ENCODE measurements at regions not wholly inside any gene's neighbourhood (a gene's known extent, or its start where the extent isn't known, plus 50 kb on each side); places are given as distances from the start of the nearest gene placed in this dataset.

DNA sequence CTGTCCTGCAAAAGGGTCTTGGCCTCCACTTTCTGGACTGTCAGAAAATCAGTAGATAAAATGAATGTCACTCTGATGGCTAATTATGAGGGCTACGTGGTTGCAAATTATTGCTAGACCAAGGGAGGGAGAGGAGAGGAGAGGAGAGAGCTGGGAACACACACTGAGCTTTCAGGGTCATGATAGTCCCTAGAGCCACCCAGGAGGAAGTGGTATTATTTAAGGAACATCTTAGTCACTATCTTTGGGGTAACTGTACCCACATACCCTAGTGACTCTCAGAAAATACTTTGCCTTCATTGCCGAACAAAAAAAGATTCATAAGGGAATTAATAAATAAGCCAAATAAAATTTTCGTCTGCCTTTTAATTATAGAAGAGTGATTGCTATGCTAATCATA lies 642.3 kb upstream of the CFAP20DC start:
- TF ChIP-seq POLR2A (IDR thresholded peaks at IDR 0.05; ENCODE audit: low read depth, low read length) (no peak), POLR2AphosphoS5 (IDR thresholded peaks at IDR 0.05; ENCODE audit: low read depth, low read length) (no peak), TAF1 (IDR thresholded peaks at IDR 0.05; ENCODE audit: borderline replicate concordance, low read depth, low read length) (no peak)

Measured in GM12892 (cell line).